Fibroblast of skin of left biceps (primary cell): ENCODE measurements at regions not wholly inside any gene's neighbourhood (a gene's known extent, or its start where the extent isn't known, plus 50 kb on each side); places are given as distances from the start of the nearest gene placed in this dataset.

ENCODE experiments used
- DNase-seq, 2 experiments: peaks; one replicate each; pipeline ENCODE4 v3.0.0-alpha.2; 2013; ENCODE audit warnings: low read depth in 2 of 2

- no peak for DNase-seq
These were observed 119.4 kb downstream of the FAT4 start for GRCh38 chr4:125434136-125434535.

GRCh38 chr4:125440814-125441213, 126.1 kb downstream of the FAT4 start:
- no peak for DNase-seq

DNA sequence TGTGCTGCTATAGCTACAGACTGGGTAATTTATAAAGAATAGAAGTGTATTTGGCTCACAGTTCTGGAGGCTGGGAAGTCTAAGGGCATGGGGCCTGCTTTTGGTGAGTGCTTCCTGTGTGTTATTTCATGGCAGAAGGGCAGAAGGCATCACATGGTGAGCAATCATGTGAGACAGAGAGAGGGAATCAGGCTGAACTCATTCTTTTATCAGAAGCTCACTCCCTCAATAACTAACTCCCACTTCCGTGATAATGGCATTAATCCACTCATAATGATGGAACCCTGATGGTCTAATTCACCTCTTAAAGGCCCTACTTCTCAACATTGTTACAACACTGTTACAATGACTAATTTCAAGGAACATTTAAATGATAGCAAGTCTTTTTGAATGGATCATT, 129.4 kb downstream of the FAT4 start:
- no peak for DNase-seq

DNA sequence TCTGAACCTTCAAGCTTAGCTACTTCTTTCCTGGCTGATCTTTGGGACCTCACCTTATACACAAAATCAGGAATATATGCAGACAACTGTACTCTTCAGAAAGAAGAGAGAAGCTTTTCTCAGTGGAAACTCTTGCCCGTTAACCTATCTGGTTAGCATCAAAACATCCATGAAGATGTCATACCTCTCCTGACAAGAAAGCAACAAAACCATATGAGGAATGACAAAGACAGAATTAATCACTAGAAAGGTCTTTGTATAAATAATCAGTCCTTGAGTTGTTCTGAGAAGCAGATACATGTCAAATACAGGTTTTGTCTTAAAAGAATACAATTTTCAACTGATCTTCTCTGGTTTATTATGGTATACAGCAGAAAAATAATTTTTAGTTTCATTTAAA, 130.8 kb downstream of the FAT4 start:
- DNase-seq, result no peak

GRCh38 chr4:125447551-125448290, 133.0 kb downstream of the FAT4 start:
- DNase-seq, result no peak

DNA sequence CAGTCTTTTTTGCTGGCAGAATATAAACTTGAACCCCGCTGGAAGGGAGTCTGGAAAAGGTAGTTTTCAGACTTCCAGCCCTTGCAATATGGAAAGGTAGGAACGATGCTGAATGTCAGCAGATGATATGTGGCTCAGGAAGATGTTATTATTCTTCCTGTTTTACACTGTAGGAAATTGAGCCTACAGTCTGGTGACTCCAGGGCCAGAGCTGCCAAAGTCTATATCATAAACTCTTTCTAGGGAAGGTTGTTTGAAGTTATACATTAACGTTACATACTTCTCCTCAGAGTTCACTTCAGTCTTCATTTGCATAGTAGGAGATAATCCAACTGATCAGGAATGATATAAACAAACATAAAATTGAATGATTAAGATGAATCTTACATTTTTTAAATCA, 141.3 kb downstream of the FAT4 start:
- no peak for DNase-seq

DNA sequence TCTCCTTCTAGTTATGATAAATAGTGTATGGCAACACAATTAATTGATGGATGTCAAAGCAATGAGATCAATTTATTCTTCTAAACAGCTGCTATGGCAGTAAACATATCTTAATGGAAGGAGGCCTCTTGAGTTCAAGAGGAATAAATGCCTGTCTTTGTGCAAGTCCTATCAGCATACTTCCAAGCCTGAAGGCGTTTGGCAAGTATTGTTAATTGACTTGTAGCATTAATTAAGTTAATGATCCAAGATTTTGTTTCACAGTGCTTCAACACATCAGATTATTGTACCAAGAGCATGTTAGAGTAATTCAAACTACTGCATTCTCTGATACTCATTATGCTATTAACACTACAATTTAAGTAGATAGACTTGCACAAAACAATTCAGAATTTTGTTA, 144.8 kb downstream of the FAT4 start:
- DNase-seq, result no peak

DNA sequence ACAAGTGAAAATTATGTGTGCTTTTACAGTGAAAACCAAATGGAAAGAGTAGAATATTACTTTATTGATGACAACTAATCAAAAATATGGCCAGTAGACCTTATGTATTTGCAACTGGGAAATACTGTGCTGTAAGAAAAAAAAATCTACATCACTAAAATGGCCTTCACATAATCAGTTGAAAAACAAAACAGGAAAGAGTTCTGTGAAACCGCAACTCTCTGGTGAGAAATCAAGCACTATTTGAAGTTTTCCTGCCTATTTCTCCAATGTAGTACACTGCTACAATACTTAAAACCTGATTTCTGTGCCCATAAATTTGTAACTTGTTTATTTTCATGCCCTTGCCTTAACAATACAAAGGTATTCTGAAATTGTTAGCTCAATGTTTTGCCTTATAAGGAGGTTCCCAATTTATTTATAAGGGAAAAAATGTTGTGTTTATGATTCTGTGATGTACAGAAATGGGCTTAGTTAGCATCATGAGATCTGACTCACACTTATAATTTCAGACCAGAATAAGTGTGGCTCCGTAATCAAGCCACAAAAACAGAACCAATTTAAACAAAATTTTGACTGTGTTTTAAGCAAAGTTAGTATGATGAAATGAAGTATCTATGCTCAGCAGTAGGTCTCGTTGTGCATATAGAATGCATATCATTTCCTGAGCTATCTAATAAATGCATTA, 147.1 kb downstream of the FAT4 start:
- DNase-seq, result no peak

DNA sequence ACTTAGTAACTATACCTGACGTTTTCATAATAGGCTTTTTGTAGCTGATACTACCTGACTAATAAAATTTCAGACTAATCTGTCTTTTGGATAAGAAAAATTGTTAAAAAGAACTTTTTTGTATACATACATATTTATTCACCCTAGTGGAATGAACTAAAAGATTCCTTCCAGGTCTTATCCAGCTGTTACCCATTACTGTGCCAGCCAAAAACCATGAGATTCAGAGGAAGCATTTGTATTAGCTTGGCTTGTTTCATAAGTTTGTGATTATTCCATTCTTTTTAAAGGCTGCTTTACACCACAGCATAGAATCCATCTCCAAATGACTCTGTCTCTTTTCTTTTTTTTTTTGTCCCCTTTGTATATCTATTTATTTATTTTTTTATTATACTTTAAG, 149.4 kb downstream of the FAT4 start:
- DNase-seq, result no peak

GRCh38 chr4:125481334-125482045, 166.7 kb downstream of the FAT4 start:
- no peak for DNase-seq

- DNase-seq, result no peak
These were observed 168.1 kb downstream of the FAT4 start for GRCh38 chr4:125482822-125483221.

GRCh38 chr4:125483278-125483677, 168.5 kb downstream of the FAT4 start:
- DNase-seq, result peak; percentile 32 to 33

DNA sequence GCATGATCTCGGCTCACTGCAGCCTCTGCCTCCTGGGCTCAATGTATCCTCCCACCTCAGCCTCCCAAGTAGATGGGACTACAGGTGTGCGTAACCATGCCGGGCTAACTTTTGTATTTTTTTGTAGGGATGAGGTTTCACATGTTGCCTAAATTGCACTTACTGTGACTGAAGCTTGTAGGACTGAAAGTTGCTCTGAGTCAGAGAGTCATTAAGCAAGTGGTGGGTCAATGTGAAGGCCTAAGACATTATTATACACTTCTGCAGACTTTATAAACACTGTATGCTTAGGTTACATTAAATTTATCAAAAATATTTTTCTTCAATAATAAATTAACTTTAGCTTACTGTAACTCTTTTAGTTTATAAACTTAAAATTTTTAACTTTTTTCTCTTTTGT, 170.2 kb downstream of the FAT4 start:
- DNase-seq, result no peak

DNA sequence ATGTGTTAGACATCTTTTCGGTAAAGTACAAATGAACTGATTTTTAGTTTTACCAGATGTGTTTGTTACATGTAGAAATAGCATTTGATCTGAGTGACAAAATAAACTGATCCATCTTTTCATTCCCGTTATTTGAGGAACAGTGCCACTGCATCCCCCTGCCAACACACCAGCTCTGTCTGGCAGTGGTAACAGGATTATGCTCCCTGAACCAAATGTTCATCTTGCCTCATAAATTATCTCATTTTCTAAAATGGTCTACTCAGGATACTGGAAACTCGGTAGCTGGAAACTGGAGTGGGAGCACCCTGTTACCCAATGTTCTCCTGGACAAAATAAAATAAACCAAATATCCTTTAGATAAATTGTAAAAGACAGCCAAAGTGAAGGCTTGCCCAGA, 171.6 kb downstream of the FAT4 start:
- no peak for DNase-seq

DNA sequence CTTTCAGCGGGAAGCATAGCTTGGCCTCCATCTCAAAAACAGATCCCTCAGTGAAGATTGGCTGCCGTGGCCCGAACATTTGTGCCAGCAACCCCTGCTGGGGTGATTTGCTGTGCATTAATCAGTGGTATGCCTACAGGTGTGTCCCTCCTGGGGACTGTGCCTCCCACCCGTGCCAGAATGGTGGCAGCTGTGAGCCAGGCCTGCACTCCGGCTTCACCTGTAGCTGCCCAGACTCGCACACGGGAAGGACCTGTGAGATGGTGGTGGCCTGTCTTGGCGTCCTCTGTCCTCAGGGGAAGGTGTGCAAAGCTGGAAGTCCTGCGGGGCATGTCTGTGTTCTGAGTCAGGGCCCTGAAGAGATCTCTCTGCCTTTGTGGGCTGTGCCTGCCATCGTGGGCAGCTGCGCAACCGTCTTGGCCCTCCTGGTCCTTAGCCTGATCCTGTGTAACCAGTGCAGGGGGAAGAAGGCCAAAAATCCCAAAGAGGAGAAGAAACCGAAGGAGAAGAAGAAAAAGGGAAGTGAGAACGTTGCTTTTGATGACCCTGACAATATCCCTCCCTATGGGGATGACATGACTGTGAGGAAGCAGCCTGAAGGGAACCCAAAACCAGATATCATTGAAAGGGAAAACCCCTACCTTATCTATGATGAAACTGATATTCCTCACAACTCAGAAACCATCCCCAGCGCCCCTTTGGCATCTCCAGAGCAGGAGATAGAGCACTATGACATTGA, 175.4 kb downstream of the FAT4 start:
- no peak for DNase-seq

DNA sequence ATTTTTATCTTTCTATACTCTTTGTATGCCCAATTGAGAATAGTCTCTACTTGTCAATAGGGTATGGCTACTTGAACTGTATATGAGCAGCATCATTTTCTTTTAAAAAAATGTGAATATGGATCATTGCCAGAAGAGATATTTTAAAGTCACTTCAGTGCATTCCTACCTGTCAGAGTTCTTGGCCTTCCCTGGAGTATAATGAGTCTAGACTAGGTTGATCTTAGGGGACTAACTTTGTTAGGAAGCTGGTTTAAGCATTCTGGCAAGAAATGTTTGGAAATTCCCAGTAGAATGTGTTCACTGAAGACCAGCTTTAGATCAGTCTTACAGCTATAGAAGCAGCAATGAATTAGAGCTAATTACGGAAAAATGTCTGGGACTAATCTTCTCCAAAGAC, 178.2 kb downstream of the FAT4 start:
- DNase-seq, result no peak

- DNase-seq, result no peak
These were observed 183.1 kb downstream of the FAT4 start for GRCh38 chr4:125497861-125498260.

DNA sequence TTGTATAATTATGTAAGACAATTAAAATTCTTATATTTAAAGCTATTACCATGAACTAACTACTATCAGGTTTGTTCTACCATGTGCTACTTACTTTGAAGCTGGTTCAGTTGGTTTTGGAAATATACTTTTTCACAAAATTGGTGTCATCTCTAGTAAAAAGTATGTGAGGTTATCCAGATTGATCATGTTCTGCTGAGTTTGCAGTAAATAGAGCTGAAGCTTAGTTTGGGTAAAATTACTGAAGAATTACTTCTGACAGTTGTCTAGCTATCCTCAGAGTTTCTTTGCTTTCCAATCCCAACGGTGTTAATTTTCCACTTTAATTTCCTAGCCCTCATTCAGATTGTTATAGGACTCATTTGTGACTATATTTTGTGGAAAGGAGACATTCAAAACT, 184.2 kb downstream of the FAT4 start:
- no peak for DNase-seq

DNA sequence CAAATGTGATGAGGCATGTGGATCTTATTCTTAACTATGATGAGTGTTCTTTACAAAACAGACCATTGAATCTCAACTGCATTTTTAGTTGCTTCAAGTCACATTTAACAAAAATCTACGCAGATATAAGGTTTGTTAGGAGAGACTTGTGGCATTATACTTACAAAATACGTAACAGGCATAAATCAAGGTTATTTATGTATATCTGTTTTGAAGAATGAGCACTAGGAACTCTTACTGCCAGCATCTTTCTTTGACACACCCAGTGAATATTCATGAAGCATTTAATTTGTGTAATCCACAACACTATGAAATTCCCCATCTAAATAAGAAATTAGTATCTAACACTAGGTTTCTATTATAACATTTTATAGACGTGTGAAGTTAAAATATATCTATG, 186.3 kb downstream of the FAT4 start:
- no peak for DNase-seq

GRCh38 chr4:125501568-125501967, 186.8 kb downstream of the FAT4 start:
- DNase-seq, result no peak

DNA sequence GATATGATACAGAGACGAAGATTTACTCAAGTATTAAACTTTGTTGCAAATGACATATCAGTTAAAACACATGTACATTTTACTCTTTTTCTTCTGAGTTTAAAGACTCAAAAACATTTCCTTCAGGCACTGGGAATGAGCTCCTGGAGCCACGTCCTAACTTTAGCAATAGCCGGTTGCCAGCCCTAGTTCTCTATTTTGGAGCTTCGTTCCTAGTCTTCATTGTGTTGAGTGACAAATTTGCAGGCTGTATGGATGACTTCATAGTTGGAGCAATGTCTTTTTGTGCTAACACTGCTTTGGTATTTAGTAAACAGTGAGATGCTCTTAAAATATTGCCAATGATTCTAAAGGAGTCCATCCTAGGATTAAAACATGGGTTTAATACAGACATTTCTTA, 190.9 kb downstream of the FAT4 start:
- DNase-seq, result no peak

DNA sequence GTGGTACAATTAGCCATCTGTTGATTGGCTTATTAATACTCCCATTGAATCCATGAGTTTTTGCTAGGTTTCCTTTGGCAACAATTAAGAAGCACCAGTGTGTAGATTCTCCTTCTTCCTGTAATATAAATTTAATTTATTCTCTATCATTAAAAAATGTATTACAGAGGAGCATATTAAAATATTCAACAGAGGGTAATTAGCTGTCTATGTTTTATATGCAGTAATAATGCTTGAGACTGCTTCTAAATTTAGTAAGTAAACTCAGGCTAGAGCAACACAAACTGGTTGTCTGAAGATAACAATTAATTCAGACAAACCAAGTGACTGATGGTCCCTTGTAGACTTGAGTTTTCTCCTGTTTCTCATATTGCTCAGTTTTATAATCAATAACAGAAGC, 192.4 kb downstream of the FAT4 start:
- DNase-seq, result no peak
